NCI-H748 (cell line): ENCODE measurements at regions not wholly inside any gene's neighbourhood (a gene's known extent, or its start where the extent isn't known, plus 50 kb on each side); places are given as distances from the start of the nearest gene placed in this dataset.
"Not testable (repeated sequence)": the region's sequence is repeated elsewhere in the genome, so short reads cannot be mapped to it uniquely, and the experiment has no call there.

ENCODE experiments used
- DNase-seq: peaks from one replicate; lab custom pipeline; 2025; ENCODE audit not compliant: unreplicated experiment; lab: John Stamatoyannopoulos, UW

DNA sequence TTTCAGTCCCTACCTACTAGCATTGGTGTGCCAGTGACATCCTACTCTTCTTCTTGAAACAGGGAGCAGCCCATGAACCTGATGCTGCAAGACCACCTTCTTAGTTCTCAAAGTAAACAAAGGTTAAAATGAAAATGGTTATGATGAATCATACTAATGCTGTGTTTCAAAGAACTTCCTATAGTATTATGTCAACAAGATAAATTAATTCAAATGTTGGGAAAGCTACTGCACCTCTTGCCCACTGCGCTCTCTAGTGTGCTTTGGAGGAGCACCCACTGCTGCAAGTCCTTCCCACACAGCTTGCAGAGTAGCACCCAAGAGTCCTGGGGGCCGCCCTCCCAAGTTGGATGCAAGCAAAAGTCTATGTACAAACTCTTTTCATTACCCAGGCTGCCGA is 81.1 kb downstream of the CD200R1L start:
- no peak for DNase-seq

DNA sequence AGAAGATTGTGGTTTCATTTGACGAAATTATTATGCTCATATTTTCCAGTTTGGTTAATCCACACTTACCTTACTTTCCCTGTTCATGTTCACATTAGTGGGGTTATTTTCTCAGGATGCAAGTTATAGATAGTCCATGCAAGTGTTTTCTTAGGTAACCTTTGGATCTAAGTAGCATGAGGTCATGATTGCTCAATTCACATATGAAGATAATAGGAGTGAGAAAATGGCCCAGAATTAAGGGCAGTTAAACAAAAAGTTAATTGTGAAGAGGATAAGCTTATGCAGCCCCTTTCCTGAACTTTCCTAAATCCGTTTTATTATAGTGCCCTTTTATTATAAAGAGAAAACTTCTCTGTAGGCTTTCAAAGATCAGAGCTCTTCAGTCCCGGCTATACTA is 83.4 kb downstream of the CD200R1L start:
- DNase-seq: no peak

DNA sequence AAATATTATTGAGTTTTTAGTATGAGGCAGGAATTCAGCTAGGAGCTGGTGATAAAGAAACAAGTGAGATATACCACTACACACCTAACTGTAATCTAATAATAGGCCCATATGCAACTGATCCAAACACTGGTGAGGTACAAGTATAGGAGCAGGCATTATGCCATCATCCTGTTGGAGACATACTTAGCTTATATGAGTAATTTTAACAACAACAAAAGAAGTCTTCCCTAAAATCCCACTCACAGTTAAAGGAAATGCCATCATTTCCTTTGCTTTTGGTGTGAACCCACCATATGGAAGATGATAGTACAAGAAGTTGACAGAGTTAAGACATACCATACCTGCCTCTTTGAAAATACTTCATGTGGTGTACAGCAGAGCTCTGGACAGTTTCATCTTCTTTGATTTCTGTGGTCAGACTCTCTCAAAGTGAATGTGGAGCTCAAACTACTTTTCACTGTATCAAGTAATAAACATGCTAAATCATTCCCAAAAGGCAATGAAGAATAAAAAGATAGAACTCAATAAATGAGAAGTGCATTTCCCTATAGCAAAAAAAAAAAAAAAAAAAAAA is 85.5 kb downstream of the CD200R1L start:
- no peak for DNase-seq

DNA sequence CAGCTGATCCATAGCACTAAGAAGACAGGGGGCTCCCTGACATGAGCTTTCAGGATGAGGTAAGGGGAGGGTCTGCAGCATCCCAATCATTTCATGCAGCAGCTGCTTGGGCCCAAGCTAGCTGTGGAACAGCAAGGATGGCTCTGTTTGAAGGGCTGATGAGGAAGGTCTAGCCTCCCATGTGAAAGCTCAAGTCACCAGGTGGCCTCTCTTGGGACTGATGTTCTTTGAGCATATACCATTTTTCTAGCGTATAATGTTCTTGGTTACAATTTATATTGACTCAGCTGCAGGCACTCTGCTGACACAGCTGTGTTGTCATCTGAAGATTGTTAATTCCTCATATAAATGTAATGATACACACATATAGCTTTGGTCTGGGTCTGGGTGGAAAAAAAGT is 87.0 kb downstream of the CD200R1L start:
- DNase-seq: peak; percentile 74

DNA sequence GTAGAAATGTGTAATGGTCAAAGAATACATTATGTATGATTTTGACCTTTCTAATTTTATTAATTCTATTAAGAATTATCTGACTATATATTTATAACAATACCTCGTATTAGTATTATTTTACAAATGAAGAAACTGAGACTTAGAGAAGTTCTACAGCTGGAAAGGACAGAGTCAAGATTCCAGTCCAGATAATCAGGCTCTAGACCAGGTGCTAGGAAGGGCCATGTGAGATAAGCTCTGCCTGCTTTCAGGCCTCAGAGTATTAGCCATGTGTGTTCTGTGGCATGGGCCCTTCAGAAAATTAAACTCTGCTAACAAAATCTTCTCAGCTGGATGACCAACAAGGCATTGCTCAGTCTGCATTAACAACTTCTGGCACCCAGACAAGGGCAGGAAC is 87.5 kb downstream of the CD200R1L start:
- DNase-seq: no peak

DNA sequence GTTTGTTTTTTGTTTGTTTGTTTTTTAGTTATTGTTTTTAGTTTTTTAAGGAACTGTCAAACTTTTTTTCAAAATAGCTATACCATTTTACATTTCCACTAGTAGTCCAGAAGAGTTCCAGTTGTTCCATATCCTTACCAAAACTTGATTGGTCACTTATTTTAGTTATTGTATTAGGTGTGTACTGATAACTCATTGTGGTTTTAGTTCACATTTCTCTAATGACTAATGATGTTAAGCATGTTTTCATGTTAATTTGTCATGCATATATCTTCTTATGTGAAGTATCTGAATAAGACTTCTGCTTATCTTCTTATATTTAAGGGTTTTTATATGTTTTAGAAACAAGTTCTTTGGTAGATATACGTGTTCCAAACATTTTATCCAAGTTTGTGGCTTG is 89.5 kb downstream of the CD200R1L start:
- DNase-seq: no peak

DNA sequence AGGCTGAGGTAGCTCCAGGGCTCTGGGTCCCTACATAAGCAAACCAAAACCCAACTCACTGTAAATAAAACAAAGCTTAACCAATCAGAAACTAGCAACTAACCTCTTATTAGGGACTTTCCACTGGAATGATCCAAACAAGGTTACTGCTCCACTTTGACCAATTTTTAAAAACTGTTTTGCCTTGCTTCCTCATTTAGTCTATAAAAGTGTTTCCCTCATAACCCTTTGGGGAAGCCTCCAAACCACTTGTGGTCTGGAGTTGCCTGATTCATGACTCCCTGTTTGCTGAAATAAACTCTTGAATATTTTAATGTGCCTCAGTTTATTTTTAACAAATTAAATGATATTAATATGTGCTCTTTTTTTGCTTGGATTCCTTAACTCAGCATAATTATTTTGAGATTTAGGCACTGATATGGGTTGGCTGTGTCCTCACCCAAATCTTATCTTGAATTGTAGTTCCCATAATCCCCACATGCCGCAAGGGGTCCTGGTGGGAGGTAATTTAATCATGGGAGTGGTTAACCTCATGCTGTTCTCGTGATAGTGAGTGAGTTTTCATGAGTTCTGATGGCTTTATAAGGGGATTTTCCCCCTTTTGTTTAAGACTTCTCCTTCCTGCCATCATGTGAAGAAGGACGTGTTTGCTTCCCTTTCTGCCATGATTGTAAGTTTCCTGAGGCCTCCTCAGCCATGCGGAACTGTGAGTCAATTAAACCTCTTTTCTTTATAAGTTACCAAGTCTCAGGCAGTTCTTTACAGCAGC is 90.6 kb downstream of the CD200R1L start:
- no peak for DNase-seq

DNA sequence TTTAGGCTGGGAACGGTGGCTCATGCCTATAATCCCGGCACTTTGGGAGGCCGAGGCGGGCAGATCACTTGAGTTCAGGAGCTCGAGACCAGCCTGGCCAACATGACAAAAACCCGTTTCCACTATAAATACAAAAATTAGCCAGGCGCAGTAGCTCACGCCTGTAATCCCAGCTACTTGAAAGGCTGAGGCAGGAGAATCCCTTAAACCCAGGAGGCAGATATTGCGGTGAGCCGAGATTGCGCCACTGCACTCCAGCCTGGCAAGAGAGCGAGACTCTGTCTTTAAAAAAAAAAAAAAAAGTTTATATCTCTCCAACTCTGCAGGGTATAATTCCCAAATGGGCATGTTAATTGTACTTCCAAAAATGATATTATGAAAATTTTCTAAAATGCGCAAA is 91.6 kb downstream of the CD200R1L start:
- DNase-seq: not testable (repeated sequence)

DNA sequence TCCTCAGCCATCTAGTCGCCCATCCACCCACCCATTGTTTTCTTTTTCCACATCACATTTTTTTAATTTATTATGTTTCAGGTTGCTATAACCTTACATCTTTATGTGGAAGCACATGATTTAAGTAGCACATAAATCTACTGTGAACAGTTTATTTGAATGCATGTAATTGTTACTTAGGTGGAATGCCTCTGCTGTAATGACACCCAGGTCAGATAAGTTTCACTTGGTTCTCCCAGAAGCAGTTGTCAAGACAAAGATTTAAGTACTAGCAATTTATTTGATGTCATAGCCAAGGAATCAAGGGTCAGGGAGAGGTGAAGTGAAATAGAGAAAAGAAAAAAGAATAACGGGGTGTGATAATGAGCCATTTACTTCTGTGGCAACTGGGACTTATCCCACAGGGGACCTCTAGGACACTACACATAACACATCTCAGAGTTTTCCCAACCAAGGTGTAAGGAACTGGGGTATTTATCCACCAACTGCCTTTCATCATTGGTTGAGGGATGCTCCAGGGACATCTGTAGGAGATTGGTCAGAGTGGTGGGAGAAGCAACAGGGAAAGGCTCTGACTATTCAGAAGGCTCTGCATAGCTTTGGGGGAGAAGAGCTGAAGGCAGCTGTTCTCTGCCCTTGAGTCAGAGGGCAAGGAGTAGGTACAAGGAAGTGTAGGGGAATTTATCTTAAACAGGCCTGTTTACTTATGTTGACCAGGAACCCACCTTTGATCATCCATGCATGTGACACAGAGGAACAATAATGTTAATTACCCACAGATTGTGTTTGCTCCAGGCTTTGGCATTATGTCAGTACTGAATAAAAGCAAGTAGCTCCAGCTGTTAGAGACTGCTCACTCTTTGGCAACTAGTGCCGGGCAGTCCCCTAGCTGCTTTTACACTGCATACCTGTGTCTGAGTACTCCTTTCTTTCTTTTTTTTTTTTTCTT is 94.8 kb downstream of the CD200R1L start:
- peak; percentile 8 for DNase-seq

DNA sequence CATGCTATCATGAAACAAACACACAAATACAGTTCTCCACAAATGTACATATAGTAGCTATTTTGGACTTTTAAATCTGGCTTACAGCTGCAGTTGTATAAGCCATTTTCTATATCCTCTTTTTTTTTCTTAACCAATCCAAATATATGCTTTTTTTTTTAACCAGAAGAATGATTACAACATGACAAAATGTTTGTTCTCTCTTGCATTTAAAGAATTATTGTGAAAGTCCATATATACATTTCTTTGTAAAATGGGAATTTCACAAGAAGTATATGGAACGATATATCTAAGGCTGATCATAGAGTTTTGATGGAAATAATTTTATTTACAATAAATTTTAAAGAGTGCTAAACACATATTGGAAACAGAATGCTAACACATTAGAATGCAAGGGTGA is 95.6 kb downstream of the CD200R1L start:
- DNase-seq: no peak

DNA sequence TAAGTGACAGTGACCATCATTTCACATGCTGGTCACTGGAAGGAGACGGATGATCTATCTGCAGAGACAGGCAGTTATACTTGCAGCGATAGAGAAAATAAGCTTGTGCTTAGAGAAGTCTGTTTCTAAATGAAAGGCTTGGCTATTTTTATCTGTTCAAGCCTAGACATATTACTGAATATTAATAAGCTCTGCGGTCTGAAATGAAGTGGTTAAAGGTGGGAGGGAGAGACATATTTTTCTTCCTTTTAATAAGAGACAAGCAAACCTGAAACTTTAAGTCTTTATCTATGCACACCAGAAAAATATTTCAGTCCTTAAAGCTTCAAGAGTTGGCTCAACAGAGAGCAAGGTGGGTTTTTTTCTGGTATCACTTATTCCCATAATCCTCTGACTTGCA is 99.0 kb downstream of the CD200R1L start:
- DNase-seq: no peak

DNA sequence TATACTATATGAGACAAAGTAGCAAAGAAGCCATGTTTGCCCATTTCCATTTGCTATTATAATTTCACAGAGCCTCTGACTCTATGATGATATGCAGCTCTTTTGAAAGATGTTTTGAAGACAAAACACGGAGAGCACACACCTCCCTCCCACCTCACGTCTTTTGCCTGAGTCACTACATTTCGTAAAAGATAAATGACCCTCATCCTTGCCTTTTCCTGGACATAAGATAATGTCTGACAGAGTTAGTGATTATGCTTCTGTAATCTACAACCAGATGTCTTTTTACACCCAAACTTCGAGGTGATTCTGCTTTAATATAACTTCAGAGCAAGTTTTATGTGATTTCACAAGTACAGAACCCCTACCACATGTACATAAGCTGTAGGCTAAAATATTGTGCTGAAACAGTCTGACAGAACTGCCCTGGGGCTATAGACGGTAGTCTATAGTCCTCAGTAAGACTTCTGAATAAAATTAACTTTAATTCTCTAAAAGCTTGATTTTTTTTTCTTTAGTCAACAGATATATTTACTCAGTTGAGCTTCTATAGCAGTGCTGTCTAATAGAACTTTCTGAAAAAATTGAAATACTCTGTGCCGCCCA is 99.9 kb downstream of the CD200R1L start:
- DNase-seq: no peak

DNA sequence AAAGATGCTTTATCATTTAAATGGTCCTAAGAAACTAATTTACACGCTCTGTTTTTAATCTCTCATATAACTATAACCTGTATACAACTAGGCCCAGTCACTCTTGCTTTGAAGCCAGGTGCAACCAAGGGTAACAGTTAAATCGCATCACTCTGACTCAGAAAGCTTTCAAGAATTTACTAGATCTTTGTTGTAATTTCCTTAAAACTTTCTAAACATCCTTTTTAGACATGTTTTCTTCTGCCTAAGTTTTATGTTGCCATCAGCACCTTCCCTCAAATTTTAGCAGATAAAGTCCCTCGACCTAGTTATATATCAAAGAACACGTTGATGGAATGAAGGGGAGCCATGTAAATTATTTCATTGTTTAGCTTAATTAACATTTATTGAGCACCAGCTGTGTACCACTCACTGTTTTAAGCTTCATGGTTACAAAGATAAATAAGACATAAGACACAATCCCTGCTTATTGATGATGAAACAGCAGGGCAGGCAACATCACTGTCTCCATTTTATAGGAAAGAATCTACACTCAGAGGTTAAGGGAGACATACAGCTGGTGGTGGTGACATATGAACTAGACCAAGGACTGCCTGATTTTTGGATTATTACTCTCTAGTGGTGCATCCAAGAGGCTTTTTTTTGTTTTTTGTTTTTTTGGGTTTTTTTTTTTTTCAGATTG is 101.0 kb downstream of the CD200R1L start:
- no peak for DNase-seq

DNA sequence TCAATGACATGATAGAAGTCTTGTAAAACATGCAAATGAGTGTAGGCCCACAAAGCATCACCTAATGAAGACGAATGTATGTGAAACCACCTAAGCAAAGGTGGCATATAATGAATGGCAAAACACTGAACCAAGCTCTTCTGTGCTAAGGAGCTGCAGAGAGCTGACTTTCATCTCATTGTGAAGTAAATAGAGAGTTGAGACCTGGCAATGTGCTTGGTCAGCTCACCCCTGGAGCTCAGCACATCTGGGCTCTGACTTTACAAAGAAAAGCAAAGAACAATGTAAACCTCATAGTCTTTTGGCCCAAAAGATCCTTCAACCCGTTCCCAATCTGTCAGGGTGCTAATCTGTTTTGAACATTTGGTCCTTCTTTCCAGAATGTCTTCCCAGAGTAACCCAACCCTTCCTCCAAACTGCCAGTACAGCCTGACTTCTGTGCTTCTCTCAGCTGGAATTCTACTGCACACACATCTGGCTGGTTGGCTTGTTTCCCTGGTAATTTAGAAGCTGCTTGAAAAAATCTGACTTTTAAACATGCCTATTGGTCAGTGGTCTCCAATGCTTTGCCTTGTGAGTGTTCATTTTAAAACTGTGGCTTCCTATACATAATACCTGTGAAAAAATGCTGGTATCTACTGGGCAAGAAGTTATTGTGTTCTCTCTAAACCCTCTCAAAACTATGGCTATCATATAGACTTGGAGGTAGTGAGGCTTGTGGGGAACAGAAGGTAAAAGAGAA is 101.7 kb downstream of the CD200R1L start:
- DNase-seq: no peak

DNA sequence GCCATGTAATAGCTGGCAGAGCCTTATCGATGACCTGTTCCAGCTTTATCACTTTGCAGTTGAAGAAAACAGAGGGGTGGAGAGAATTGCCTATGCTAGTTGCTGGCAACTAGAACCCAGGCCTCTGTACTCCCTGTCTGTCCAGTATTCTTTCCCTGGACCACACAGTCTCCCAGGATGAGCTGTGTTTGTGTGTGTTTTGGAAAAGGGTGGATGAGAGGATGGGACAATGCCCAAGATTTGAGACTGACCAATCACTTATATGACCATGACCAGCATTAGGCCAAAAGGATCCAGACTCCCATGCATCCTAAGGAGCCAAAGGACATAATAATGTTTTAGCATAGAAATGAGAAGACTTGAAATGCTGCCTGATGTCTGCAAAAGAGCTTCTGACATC is 102.6 kb downstream of the CD200R1L start:
- no peak for DNase-seq

DNA sequence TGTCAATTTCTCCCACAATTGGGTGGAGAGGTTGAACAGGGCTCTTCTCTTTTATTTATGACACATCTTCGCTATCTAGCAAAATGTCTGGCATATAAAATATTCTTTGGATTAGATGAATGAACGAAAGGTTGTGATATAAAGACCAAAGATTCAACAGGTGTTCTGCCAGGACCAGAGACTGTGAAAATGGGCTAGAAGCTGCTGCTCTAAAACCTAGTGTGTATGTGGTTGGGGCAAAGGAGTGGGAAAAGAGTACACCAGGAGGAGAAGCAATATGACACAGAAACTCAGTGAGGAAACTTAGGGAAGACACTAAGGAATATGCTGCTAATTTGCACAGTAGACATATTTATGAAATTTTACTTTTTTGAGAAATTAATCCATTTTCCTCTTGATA is 102.0 kb upstream of the CCDC80 start:
- no peak for DNase-seq

DNA sequence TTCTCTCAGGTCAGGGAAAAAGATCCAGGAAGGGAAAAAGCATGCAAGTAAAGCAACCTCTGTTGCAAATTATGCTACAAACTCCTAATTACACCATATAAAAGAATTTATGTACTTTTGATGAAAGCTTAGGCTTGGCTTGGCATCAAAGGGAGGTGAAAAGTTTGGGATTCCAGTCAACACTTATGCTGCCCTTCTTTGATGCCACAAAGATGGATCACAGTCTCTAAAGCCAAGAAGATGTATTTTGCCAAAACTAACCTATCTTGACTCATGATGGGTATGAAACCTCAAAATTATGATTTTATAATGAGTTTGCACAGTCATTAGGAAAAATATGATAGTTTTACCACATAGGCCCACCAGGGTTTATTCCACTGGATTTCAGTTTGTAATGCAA is 101.0 kb upstream of the CCDC80 start:
- no peak for DNase-seq

DNA sequence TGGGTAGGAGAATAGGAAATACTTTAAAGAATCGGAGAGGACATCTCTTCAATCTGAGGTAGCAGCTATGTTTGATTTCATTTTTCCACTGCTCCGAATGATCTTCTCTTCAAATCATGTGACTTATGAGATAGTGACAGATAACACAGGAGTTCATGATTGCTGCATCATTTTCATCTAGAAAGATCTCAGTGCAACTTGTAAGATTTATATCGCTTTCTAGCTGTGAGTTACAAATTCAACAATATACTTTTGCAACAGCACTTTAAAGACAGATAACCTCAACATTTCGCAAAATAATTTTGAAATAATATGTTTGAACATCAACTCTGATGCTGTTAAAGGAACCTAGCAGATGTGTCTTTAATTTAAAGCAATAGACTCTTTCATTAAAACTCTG is 99.9 kb upstream of the CCDC80 start:
- DNase-seq: no peak

DNA sequence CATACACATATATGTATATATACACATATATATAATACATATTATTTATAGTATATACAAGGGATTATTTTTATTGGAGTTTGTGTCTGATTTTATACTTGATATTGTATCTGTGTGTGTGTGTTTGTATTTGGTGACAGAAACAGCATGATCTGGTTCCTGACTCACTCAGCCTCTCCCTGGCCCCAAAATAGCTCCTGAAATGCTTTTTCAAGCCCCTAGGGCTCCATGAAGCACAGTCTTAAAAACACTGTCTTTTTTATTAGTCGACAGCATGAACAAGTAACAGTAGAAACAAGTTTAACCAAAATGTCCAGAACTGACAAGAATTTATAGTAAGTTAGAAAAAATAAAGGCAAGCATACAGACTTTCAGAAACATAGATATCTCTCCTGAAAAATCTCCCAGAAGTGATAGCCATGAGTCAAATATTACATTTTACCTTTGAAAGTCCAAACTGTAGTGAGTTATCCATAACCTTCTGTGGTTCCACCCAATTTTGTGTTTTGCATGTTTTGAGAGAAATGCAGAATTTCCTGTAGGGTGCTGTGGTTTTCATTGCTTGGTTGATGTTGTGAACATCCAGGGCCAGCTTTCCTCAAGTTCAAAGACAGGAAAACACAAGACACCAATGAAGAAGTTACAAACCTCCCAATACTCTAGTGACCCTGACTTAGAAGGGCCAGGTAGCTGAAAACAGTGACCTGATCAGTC is 98.5 kb upstream of the CCDC80 start:
- DNase-seq: no peak

DNA sequence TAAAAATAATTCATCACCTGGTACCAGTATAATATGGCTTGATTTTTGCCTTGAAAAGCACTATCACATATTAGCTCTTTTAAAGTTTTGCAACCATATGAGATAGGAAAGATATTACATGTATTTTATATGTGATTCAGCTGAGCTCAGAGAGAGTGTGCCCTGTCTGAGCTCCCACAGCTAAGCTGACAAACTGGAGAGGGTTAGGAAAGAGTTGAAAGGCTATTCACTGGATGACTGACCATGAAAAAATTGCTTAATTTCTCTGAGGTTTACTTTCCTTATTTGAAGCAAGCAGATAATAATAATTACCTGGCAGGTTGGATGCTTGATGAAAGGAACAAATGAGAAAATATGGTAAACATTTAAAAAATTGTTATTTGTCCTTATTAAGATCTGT is 97.4 kb upstream of the CCDC80 start:
- no peak for DNase-seq
